ENCODE measurements at regions not wholly inside any gene's neighbourhood (a gene's known extent, or its start where the extent isn't known, plus 50 kb on each side); places are given as distances from the start of the nearest gene placed in this dataset.
A peak's percentile ranks its signal among the peaks of the same experiment; 100 is the strongest.
"Not testable (repeated sequence)": the region's sequence is repeated elsewhere in the genome, so short reads cannot be mapped to it uniquely, and the experiment has no call there.

DNA sequence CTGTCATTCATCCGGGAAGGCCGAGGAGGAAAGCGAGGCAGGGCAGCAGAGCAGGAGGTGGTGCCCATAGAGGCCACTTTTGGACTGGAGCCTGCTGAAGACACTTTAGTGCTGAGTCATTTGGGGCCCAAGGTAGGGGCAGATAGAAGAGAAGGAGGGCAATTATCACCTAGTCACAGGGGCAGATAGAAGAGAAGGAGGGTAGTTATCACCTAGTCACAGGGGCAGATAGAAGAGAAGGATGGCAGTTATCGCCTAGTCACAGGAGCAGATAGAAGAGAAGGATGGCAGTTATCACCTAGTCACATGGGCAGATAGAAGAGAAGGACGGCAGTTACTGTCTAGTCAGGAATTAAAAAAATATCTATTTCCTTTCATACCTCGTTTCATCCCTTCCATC lies 1372.6 kb downstream of the FOXD4L5 start:
- H3K36me3 Mint-ChIP-seq (ENCODE audit: unreplicated experiment); H3K4me3 Mint-ChIP-seq (ENCODE audit: unreplicated experiment); H3K27me3 Mint-ChIP-seq (ENCODE audit: unreplicated experiment); H3K4me1 Mint-ChIP-seq (ENCODE audit: unreplicated experiment); H3K27ac Mint-ChIP-seq (ENCODE audit: unreplicated experiment); DNase-seq (ENCODE audit: extremely low spot score, unreplicated experiment): not testable (repeated sequence)
- peaks cover 37% of the 10 kb centered on the region for H3K9me3 Mint-ChIP-seq (ENCODE audit: unreplicated experiment)

DNA sequence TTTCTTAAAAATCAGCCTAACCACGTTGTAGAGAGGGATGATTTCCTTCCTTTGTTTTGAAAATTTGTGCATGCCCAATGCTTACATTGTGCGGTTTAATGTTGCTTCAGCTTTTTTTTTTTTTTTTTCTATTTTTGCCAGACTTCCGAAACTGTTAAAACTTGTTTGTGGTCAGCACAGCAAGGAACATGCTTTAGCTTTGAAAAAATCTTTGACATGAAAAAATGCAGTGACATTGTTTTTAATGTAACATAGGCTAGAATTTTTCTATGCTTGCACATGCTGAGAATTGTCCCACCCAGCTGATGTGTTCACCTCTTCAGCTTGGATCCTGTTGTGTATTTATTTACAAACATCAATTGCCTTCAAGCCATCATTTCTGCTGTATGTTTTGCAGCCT lies 1375.9 kb downstream of the FOXD4L5 start:
- H3K9me3 Mint-ChIP-seq (ENCODE audit: unreplicated experiment): peaks cover 39% of the 10 kb centered on the region
- not testable (repeated sequence) for H3K4me3 Mint-ChIP-seq (ENCODE audit: unreplicated experiment); DNase-seq (ENCODE audit: extremely low spot score, unreplicated experiment); H3K4me1 Mint-ChIP-seq (ENCODE audit: unreplicated experiment); H3K27ac Mint-ChIP-seq (ENCODE audit: unreplicated experiment); H3K27me3 Mint-ChIP-seq (ENCODE audit: unreplicated experiment); H3K36me3 Mint-ChIP-seq (ENCODE audit: unreplicated experiment)

GRCh38 chr9:63899637-63900190 lies 1385.3 kb downstream of the FOXD4L5 start:
- not testable (repeated sequence) for H3K27ac Mint-ChIP-seq (ENCODE audit: unreplicated experiment); H3K4me1 Mint-ChIP-seq (ENCODE audit: unreplicated experiment); H3K4me3 Mint-ChIP-seq (ENCODE audit: unreplicated experiment); DNase-seq (ENCODE audit: extremely low spot score, unreplicated experiment); H3K36me3 Mint-ChIP-seq (ENCODE audit: unreplicated experiment); H3K27me3 Mint-ChIP-seq (ENCODE audit: unreplicated experiment)
- H3K9me3 Mint-ChIP-seq (ENCODE audit: unreplicated experiment): peaks cover 27% of the 10 kb centered on the region

- H3K36me3 Mint-ChIP-seq (ENCODE audit: unreplicated experiment); DNase-seq (ENCODE audit: extremely low spot score, unreplicated experiment); H3K27me3 Mint-ChIP-seq (ENCODE audit: unreplicated experiment); H3K4me1 Mint-ChIP-seq (ENCODE audit: unreplicated experiment); H3K4me3 Mint-ChIP-seq (ENCODE audit: unreplicated experiment); H3K27ac Mint-ChIP-seq (ENCODE audit: unreplicated experiment): not testable (repeated sequence)
- H3K9me3 Mint-ChIP-seq (ENCODE audit: unreplicated experiment): peaks cover 12% of the 10 kb centered on the region
Observed at GRCh38 chr9:63881386-63881785, 1403.6 kb downstream of the FOXD4L5 start.

DNA sequence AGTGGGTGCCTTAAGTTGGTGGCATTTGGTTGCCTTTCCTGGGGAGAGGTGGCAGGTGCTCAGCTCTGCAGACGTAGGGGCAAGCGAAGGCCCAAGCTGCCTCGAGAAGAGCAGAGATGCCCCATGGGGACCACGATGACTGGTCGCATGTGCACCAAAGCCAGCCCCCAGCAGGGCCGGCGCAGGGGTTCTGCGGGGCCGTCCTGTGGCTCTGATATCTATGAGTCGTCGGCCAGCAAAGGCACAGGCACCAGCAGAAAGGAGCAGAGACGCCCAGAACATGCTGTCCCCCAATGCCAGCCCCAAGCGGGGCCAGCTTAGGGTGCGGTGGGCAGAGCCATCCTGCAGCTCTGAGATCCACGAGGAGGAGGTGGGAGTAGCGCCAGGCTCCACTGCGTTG lies 1408.6 kb downstream of the FOXD4L5 start:
- H3K27me3 Mint-ChIP-seq (ENCODE audit: unreplicated experiment); H3K4me3 Mint-ChIP-seq (ENCODE audit: unreplicated experiment); H3K4me1 Mint-ChIP-seq (ENCODE audit: unreplicated experiment); DNase-seq (ENCODE audit: extremely low spot score, unreplicated experiment); H3K36me3 Mint-ChIP-seq (ENCODE audit: unreplicated experiment); H3K27ac Mint-ChIP-seq (ENCODE audit: unreplicated experiment): not testable (repeated sequence)
- H3K9me3 Mint-ChIP-seq (ENCODE audit: unreplicated experiment): peaks cover 10% of the 10 kb centered on the region

DNA sequence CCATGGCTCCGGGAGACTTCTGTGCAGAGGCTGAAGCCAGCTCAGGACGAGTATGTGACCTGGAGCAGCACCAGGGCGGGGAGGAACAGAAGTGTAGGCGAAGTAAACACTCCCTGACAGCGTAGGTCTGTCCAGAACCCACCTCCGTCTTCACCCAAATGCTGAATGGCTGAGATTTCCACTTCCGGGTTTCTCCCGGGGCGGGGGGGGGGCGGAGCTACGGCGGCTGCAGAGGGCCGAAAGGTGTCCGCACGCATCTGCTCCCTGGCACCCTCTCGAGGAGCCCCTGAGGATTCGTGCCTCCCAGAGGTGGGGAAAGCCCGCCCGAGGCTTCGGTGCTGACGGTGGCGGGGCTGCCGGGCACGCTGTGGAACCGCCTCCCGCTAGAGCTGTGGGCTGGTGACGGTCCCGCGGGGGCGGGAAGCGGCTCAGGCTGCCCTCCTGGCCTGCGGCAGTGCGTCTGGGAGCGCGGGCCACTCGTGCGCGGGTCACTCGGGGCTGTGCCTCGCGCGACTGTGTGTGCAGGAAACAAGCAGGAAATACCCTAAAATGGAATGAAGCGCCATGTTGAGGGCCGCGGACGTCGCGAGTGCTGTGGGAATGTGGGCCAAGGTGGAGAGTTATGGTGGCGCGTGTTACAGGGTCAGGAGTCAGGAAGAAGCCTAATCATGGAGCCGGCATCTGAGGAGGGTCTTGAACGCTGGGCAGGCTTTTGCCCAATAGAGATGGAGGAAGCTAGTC lies 1425.4 kb downstream of the FOXD4L5 start:
- TF ChIP-seq, protein P1, sequence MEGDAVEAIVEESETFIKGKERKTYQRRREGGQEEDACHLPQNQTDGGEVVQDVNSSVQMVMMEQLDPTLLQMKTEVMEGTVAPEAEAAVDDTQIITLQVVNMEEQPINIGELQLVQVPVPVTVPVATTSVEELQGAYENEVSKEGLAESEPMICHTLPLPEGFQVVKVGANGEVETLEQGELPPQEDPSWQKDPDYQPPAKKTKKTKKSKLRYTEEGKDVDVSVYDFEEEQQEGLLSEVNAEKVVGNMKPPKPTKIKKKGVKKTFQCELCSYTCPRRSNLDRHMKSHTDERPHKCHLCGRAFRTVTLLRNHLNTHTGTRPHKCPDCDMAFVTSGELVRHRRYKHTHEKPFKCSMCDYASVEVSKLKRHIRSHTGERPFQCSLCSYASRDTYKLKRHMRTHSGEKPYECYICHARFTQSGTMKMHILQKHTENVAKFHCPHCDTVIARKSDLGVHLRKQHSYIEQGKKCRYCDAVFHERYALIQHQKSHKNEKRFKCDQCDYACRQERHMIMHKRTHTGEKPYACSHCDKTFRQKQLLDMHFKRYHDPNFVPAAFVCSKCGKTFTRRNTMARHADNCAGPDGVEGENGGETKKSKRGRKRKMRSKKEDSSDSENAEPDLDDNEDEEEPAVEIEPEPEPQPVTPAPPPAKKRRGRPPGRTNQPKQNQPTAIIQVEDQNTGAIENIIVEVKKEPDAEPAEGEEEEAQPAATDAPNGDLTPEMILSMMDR (IDR thresholded peaks at IDR 0.05): no peak
- no peaks in the 10 kb centered on the region for H3K27me3 Mint-ChIP-seq (ENCODE audit: unreplicated experiment)
- no peak overlapping the region for H3K4me3 Mint-ChIP-seq (ENCODE audit: unreplicated experiment)
- H3K27ac Mint-ChIP-seq (ENCODE audit: unreplicated experiment): no peak overlapping the region
- DNase-seq (ENCODE audit: extremely low spot score, unreplicated experiment): peak; percentile 84
- no peaks in the 10 kb centered on the region for H3K36me3 Mint-ChIP-seq (ENCODE audit: unreplicated experiment)
- no peaks in the 10 kb centered on the region for H3K4me1 Mint-ChIP-seq (ENCODE audit: unreplicated experiment)
- peaks cover 34% of the 10 kb centered on the region for H3K9me3 Mint-ChIP-seq (ENCODE audit: unreplicated experiment)

GRCh38 chr9:63859090-63859474 lies 1425.9 kb downstream of the FOXD4L5 start:
- DNase-seq (ENCODE audit: extremely low spot score, unreplicated experiment); H3K27ac Mint-ChIP-seq (ENCODE audit: unreplicated experiment); H3K4me1 Mint-ChIP-seq (ENCODE audit: unreplicated experiment); H3K4me3 Mint-ChIP-seq (ENCODE audit: unreplicated experiment); H3K36me3 Mint-ChIP-seq (ENCODE audit: unreplicated experiment); H3K27me3 Mint-ChIP-seq (ENCODE audit: unreplicated experiment): not testable (repeated sequence)
- peaks cover 39% of the 10 kb centered on the region for H3K9me3 Mint-ChIP-seq (ENCODE audit: unreplicated experiment)

GRCh38 chr9:63853140-63853751 lies 1431.8 kb downstream of the FOXD4L5 start:
- not testable (repeated sequence) for H3K27ac Mint-ChIP-seq (ENCODE audit: unreplicated experiment); DNase-seq (ENCODE audit: extremely low spot score, unreplicated experiment); H3K27me3 Mint-ChIP-seq (ENCODE audit: unreplicated experiment); H3K4me3 Mint-ChIP-seq (ENCODE audit: unreplicated experiment); H3K36me3 Mint-ChIP-seq (ENCODE audit: unreplicated experiment); H3K4me1 Mint-ChIP-seq (ENCODE audit: unreplicated experiment)
- H3K9me3 Mint-ChIP-seq (ENCODE audit: unreplicated experiment): peaks cover 40% of the 10 kb centered on the region

GRCh38 chr9:63824804-63825203 lies 1460.2 kb downstream of the FOXD4L5 start:
- not testable (repeated sequence) for DNase-seq (ENCODE audit: extremely low spot score, unreplicated experiment); H3K4me1 Mint-ChIP-seq (ENCODE audit: unreplicated experiment); H3K4me3 Mint-ChIP-seq (ENCODE audit: unreplicated experiment); H3K27me3 Mint-ChIP-seq (ENCODE audit: unreplicated experiment); H3K36me3 Mint-ChIP-seq (ENCODE audit: unreplicated experiment); H3K27ac Mint-ChIP-seq (ENCODE audit: unreplicated experiment)
- peaks cover 15% of the 10 kb centered on the region for H3K9me3 Mint-ChIP-seq (ENCODE audit: unreplicated experiment)

- H3K27ac Mint-ChIP-seq (ENCODE audit: unreplicated experiment); H3K4me1 Mint-ChIP-seq (ENCODE audit: unreplicated experiment); H3K4me3 Mint-ChIP-seq (ENCODE audit: unreplicated experiment); H3K27me3 Mint-ChIP-seq (ENCODE audit: unreplicated experiment); DNase-seq (ENCODE audit: extremely low spot score, unreplicated experiment); H3K36me3 Mint-ChIP-seq (ENCODE audit: unreplicated experiment): not testable (repeated sequence)
- H3K9me3 Mint-ChIP-seq (ENCODE audit: unreplicated experiment): peaks cover 14% of the 10 kb centered on the region
Observed at GRCh38 chr9:63823375-63824201, 1461.4 kb downstream of the FOXD4L5 start.

Data from osteocyte (in vitro differentiated cells).